Adrenal gland (tissue), 9 donors: ENCODE measurements at regions not wholly inside any gene's neighbourhood (a gene's known extent, or its start where the extent isn't known, plus 50 kb on each side); places are given as distances from the start of the nearest gene placed in this dataset.

Experiments
- DNase-seq, 7 donors: peaks; one replicate each; pipeline ENCODE4 v3.0.0-alpha.2; 2019 to 2020
- H3K27ac ChIP-seq, 5 donors: fragments of 200-600 bp; sonication (generic) in 4 of 5; 1 replicate in 3 of 5; 2 replicates in 2 of 5; pipeline versions ENCODE4 v1.5.1 to v1.8.0; 2016 to 2020; ENCODE audit warnings: mild to moderate bottlenecking in 1 of 5
- H3K27me3 ChIP-seq: fragments of 200-600 bp; 2 replicates; pipeline ENCODE4 v1.8.0; 2021
- H3K36me3 ChIP-seq, 2 donors: fragments of 200-600 bp; replicated peaks in 1 of 2; 1 replicate in 1 of 2; 2 replicates in 1 of 2; pipeline versions ENCODE4 v1.5.1 to v1.8.0; 2018 to 2022
- H3K4me1 ChIP-seq, 2 donors: fragments of 200-600 bp; replicated peaks in 1 of 2; 1 replicate in 1 of 2; 2 replicates in 1 of 2; pipeline versions ENCODE4 v1.5.1 to v1.8.0; 2018 to 2021
- H3K4me3 ChIP-seq, 4 donors: fragments of 200-600 bp; sonication (generic) in 3 of 4; one replicate each; pipeline ENCODE4 v1.5.1; 2016 to 2018
- H3K9me3 ChIP-seq, 3 donors: fragments of 200-600 bp; sonication (generic) in 1 of 3; replicated peaks in 1 of 3; 1 replicate in 2 of 3; 2 replicates in 1 of 3; pipeline versions ENCODE4 v1.5.1 to v1.8.0; 2016 to 2021
- CTCF ChIP-seq, 6 experiments: fragments of 450-650 bp in 4 of 6; fragments of 200-600 bp in 2 of 6; sonication (generic) in 1 of 6; IDR thresholded peaks; 1 replicate in 5 of 6; 2 replicates in 1 of 6; pipeline versions ENCODE4 v1.5.1 to v1.8.0; 2016 to 2021; ENCODE audit warnings: antibody characterized with exemption in 6 of 6, mild to moderate bottlenecking in 2 of 6, moderate library complexity in 1 of 6
- POLR2A ChIP-seq, 2 donors: fragments of 450-650 bp; IDR thresholded peaks; one replicate each; pipeline ENCODE4 v1.6.1; 2017; ENCODE audit warnings: antibody characterized with exemption in 2 of 2, mild to moderate bottlenecking in 2 of 2, moderate library complexity in 1 of 2
- WGBS, 4 donors: extraction: QIAGEN DNeasy Blood & Tissue Kit in 2 of 4; methylation state at CpG; one replicate each; pipeline versions ENCODE4 v1.1.5 to v1.1.7; 2013 to 2017; 5-methylcytosine and 5-hydroxymethylcytosine counted together
- intact Hi-C, 2 donors: fragments of 100-400 bp; cut with DNase I; formaldehyde crosslinking; loops; one replicate each; pipeline versions ENCODE4 v1.14.1 to v1.15.0; 2022 to 2023
- donor health status: healthy with polysubstance abuse.
- donor health status: Bipolar disorder and iron deficiency.
- donor health status: DM: yes; HTN: yes; CAD: no.
- donor health status: DM: no; HTN: no; CAD: no.
- donor health status: DM: no; HTN: no; CAD: no.

DNA sequence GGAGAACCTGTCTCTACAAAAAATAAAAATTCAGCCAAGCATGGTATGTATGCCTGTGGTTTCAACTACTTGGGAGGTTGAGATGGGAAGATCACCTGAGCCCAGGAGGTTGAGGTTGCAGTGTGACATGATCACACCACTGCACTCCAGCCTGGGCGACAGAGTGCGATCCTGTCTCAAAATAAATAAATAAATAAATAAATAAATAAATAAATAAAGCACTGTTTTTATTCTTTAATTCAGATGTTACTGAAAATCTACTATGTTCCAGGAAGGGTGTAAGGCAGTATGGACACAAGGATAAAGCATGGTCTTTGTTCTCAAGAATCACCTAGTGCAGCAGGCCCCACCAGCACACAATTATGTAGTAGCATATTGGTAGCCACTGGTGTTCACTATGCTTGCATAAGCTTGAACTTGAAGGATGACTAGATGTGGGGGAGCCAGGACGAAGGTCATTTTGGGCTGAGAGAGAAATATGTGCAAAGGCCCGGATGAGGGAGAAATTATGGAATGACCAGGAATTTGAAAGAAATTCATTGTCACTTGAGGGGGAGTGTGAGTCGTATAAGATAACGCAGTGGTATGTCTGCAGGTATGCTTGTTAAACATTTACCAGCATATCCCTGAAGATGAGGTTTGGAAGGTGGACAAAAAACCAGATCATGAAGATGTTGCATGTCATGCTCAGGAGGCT is 70.2 kb upstream of the CD180 start:
- intact Hi-C loops, result no loop called here
- DNase-seq, result no peak
- H3K27ac ChIP-seq, result peak overlapping the region in 3 of 5 donors; percentile 80 to 93 (median 81)
- H3K27me3 ChIP-seq, result no peaks in the 10 kb centered on the region
- no peaks in the 10 kb centered on the region for H3K36me3 ChIP-seq
- WGBS, 4 donors, result 90 to 95% (median 94%) methylated on average over 6 of the region's 6 CpGs
- no peak overlapping the region for H3K4me3 ChIP-seq
- TF ChIP-seq POLR2A (IDR thresholded peaks at IDR 0.05) (no peak), CTCF (IDR thresholded peaks at IDR 0.05) (no peak)
- no peaks in the 10 kb centered on the region for H3K9me3 ChIP-seq
- H3K4me1 ChIP-seq, result peaks cover 25 to 44% of the 10 kb centered on the region in 2 donors

DNA sequence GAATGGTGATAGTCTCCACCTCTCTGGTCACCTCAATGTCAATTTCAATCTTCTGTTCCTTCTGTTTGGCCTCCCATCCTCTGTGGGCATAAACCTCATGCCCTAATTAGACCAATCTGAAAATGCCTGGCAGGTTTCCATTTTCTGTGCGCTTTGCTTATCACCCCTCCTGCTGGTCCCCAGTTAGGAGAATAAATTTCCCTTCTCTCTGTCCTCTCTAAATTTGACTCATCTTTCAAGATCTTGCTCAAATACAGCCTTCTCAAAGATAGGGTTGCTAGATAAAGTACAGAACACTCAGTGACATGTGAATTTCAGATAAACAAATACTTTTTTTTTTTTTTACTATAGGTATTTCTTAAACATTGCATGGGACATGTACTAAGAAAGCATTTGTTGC is 69.4 kb upstream of the CD180 start:
- no peaks in the 10 kb centered on the region for H3K36me3 ChIP-seq
- TF ChIP-seq POLR2A (IDR thresholded peaks at IDR 0.05) (no peak), CTCF (IDR thresholded peaks at IDR 0.05) (no peak)
- WGBS, 4 donors, result 35 to 56% (median 44%) methylated on average over 1 of the region's 1 CpG
- H3K9me3 ChIP-seq, result no peaks in the 10 kb centered on the region
- H3K4me3 ChIP-seq, result no peak overlapping the region
- H3K27ac ChIP-seq, result peak overlapping the region in 1 of 5 donors; percentile 32
- H3K4me1 ChIP-seq, result peaks cover 25 to 44% of the 10 kb centered on the region in 2 donors
- intact Hi-C loops, result no loop called here
- peak in 3 of 7 donors; percentile 25 to 59 (median 39) for DNase-seq
- H3K27me3 ChIP-seq, result no peaks in the 10 kb centered on the region

- intact Hi-C loops, result no loop called here
- Histone ChIP-seq H3K4me1 (peaks cover 17 to 30% of the 10 kb centered on the region in 2 donors), H3K27ac (no peak overlapping the region), H3K27me3 (no peaks in the 10 kb centered on the region), H3K36me3 (no peaks in the 10 kb centered on the region), H3K4me3 (no peak overlapping the region), H3K9me3 (no peaks in the 10 kb centered on the region)
- DNase-seq, result no peak
- 90 to 92% (median 92%) methylated on average over 4 of the region's 4 CpGs for WGBS, 4 donors
- TF ChIP-seq CTCF (IDR thresholded peaks at IDR 0.05) (no peak), POLR2A (IDR thresholded peaks at IDR 0.05) (no peak)
Observed at GRCh38 chr5:67263656-67264408, 67.2 kb upstream of the CD180 start.

- H3K27me3 ChIP-seq, result no peaks in the 10 kb centered on the region
- peaks cover 8 to 22% of the 10 kb centered on the region in 2 donors for H3K4me1 ChIP-seq
- no peaks in the 10 kb centered on the region for H3K36me3 ChIP-seq
- no peaks in the 10 kb centered on the region for H3K9me3 ChIP-seq
- TF ChIP-seq POLR2A (IDR thresholded peaks at IDR 0.05) (no peak), CTCF (IDR thresholded peaks at IDR 0.05) (no peak)
- H3K27ac ChIP-seq, result no peak overlapping the region
- intact Hi-C loops, result no loop called here
- no peak for DNase-seq
- no peak overlapping the region for H3K4me3 ChIP-seq
Observed at GRCh38 chr5:67262956-67263355, 66.4 kb upstream of the CD180 start.
